C4-2B (cell line): ENCODE measurements at regions not wholly inside any gene's neighbourhood (a gene's known extent, or its start where the extent isn't known, plus 50 kb on each side); places are given as distances from the start of the nearest gene placed in this dataset.

Experiments used
- CTCF ChIP-seq: fragments of 450-650 bp; conservative IDR thresholded peaks from 2 replicates; pipeline ENCODE4 v1.5.1; 2017; ENCODE audit warnings: mild to moderate bottlenecking
- ZFX ChIP-seq: fragments of 450-650 bp; IDR thresholded peaks from 2 replicates; pipeline ENCODE4 v1.6.1; 2017

- TF ChIP-seq CTCF, result no peak
- TF ChIP-seq ZFX, result no peak
These were observed 284.0 kb downstream of the TMEM38B start for GRCh38 chr9:105978336-105978735.
